ENCODE measurements at regions not wholly inside any gene's neighbourhood (a gene's known extent, or its start where the extent isn't known, plus 50 kb on each side); places are given as distances from the start of the nearest gene placed in this dataset.

DNA sequence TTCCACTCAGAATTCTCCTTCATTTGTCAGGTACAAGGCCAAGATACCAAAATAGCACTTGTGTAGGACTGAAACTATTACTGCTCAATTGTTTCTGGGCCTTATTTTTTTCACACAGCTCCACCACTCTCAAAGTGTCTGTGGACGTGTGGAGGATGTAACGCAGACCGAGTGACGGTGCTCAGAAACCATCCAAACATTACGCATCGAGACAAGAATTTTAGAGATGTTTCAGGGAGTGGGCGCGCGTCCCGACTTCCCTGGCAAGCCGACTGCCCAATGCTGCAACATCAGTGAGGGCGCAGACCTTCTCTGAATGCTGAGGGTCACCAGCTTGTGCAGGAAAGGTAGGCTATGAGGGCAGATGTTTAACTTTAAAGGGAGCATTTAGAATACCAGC, 108.4 kb downstream of the GATA6 start:
- H3K79me2 ChIP-seq (replicated peaks; ENCODE audit: insufficient read depth, low read length) = no peaks in the 10 kb centered on the region
- H3K27ac ChIP-seq (ENCODE audit: low read length) = no peak overlapping the region
- TF ChIP-seq EP300 (conservative IDR thresholded peaks at IDR 0.05; ENCODE audit: poor library complexity, severe bottlenecking) (no peak), TAF1 (IDR thresholded peaks at IDR 0.05; ENCODE audit: low read depth) (no peak)
- no peaks in the 10 kb centered on the region for H3K9me2 ChIP-seq (ENCODE audit: insufficient read depth, low read length)
- no peaks in the 10 kb centered on the region for H4K20me1 ChIP-seq (ENCODE audit: insufficient read depth)
- no peaks in the 10 kb centered on the region for H3K27me3 ChIP-seq (ENCODE audit: insufficient read depth, low read depth, low read length)
- no peak overlapping the region for H3K4me2 ChIP-seq (ENCODE audit: low read length)
- no peaks in the 10 kb centered on the region for H3F3A ChIP-seq (ENCODE audit: insufficient read depth, low read length, poor library complexity, severe bottlenecking)
- no peaks in the 10 kb centered on the region for H3K9me3 ChIP-seq (ENCODE audit: low read length)
- no peaks in the 10 kb centered on the region for H3K36me3 ChIP-seq (ENCODE audit: insufficient read depth, low read length)
- no peak overlapping the region for H3K9ac ChIP-seq (ENCODE audit: low read length)
- no peak overlapping the region for H3K4me3 ChIP-seq (ENCODE audit: low read length)
- no peak overlapping the region for H2AFZ ChIP-seq (ENCODE audit: low read depth, low read length)

GRCh38 chr18:22276334-22276713, 106.9 kb downstream of the GATA6 start:
- Histone ChIP-seq H3K4me3 (ENCODE audit: low read length) (no peak overlapping the region), H3K9me3 (ENCODE audit: low read length) (no peaks in the 10 kb centered on the region), H3F3A (ENCODE audit: insufficient read depth, low read length, poor library complexity, severe bottlenecking) (no peaks in the 10 kb centered on the region), H3K4me2 (ENCODE audit: low read length) (no peak overlapping the region), H3K9ac (ENCODE audit: low read length) (no peak overlapping the region), H3K36me3 (ENCODE audit: insufficient read depth, low read length) (no peaks in the 10 kb centered on the region), H3K27ac (ENCODE audit: low read length) (no peak overlapping the region), H2AFZ (ENCODE audit: low read depth, low read length) (no peak overlapping the region), H3K27me3 (ENCODE audit: insufficient read depth, low read depth, low read length) (no peaks in the 10 kb centered on the region), H4K20me1 (ENCODE audit: insufficient read depth) (no peaks in the 10 kb centered on the region), H3K79me2 (replicated peaks; ENCODE audit: insufficient read depth, low read length) (no peaks in the 10 kb centered on the region), H3K9me2 (ENCODE audit: insufficient read depth, low read length) (no peaks in the 10 kb centered on the region)
- TF ChIP-seq POLR2AphosphoS5 (IDR thresholded peaks at IDR 0.05) (no peak), EZH2 (IDR thresholded peaks at IDR 0.05; ENCODE audit: borderline replicate concordance, insufficient read depth, low read length, poor library complexity, severe bottlenecking) (no peak), REST (IDR thresholded peaks at IDR 0.05; ENCODE audit: borderline replicate concordance) (no peak), SMC3 (conservative IDR thresholded peaks at IDR 0.05; ENCODE audit: poor library complexity) (no peak), MXI1 (conservative IDR thresholded peaks at IDR 0.05; ENCODE audit: poor library complexity, severe bottlenecking) (no peak), EP300 (conservative IDR thresholded peaks at IDR 0.05; ENCODE audit: poor library complexity, severe bottlenecking) (no peak), CTCF (IDR thresholded peaks at IDR 0.05; ENCODE audit: poor library complexity, severe bottlenecking) (no peak), TAF1 (IDR thresholded peaks at IDR 0.05; ENCODE audit: low read depth) (no peak), RAD21 (conservative IDR thresholded peaks at IDR 0.05) (no peak)

Data from neural cell (in vitro differentiated cells).